Peyer's patch (tissue), 4 donors: ENCODE measurements at regions not wholly inside any gene's neighbourhood (a gene's known extent, or its start where the extent isn't known, plus 50 kb on each side); places are given as distances from the start of the nearest gene placed in this dataset.

Source experiments
- CTCF ChIP-seq, 6 experiments: fragments of 450-650 bp in 4 of 6; fragments of 200-600 bp in 2 of 6; sonication (generic) in 1 of 6; IDR thresholded peaks; one replicate each; pipeline ENCODE4 v1.5.1; 2017 to 2019; ENCODE audit warnings: antibody characterized with exemption in 6 of 6, mild to moderate bottlenecking in 3 of 6, moderate library complexity in 1 of 6
- POLR2A ChIP-seq, 2 donors: fragments of 450-650 bp; IDR thresholded peaks; one replicate each; pipeline ENCODE4 v1.5.1; 2017; ENCODE audit warnings: antibody characterized with exemption in 2 of 2, mild to moderate bottlenecking in 2 of 2, moderate library complexity in 2 of 2

DNA sequence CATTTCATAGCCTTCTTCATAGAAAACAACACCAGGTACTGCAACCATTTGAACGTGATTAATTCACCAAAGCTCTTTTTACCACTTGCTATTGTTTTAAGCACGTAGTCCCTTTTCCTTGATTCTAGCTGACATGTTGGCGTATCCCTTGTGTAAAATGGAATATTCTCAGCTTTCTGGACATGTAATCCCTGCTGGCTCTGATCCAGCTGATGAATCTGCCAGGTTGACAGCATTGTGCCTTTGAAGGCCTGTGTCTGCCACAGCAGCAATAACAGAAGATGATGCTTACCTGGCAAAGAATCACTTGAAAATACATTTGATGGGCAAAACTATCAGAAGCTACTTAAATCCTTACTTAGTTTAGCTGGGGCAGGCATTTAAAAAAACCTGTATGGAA lies 81.0 kb upstream of the CCDC150 start:
- TF ChIP-seq CTCF (IDR thresholded peaks at IDR 0.05) (no peak), POLR2A (IDR thresholded peaks at IDR 0.05) (no peak)
